Mesothelial cell of epicardium (in vitro differentiated cells): ENCODE measurements at regions not wholly inside any gene's neighbourhood (a gene's known extent, or its start where the extent isn't known, plus 50 kb on each side); places are given as distances from the start of the nearest gene placed in this dataset.

ENCODE experiments used
- DNase-seq, 2 experiments: peaks; one replicate each; pipeline ENCODE4 v3.0.0; 2021; ENCODE audit warnings: low spot score in 2 of 2; ENCODE audit not compliant: unreplicated experiment in 2 of 2
- H3K27ac Mint-ChIP-seq: 2 replicates; pipeline ENCODE4 v1.8.0; 2021; ENCODE audit warnings: mixed read lengths
- H3K27me3 Mint-ChIP-seq: 2 replicates; pipeline ENCODE4 v1.8.0; 2021; ENCODE audit warnings: low read depth, mixed read lengths
- H3K36me3 Mint-ChIP-seq: 2 replicates; pipeline ENCODE4 v1.8.0; 2021; ENCODE audit warnings: mixed read lengths
- H3K4me1 Mint-ChIP-seq: 2 replicates; pipeline ENCODE4 v1.8.0; 2021; ENCODE audit warnings: mixed read lengths
- H3K4me3 Mint-ChIP-seq: 2 replicates; pipeline ENCODE4 v1.8.0; 2021; ENCODE audit warnings: mild to moderate bottlenecking, moderate library complexity, mixed read lengths
- H3K9me3 Mint-ChIP-seq: 2 replicates; pipeline ENCODE4 v1.8.0; 2021; ENCODE audit warnings: mixed read lengths
- CTCF ChIP-seq: fragments of 200-600 bp; sonication (generic); IDR thresholded peaks from one replicate; pipeline ENCODE4 v1.5.0; 2021; ENCODE audit warnings: antibody characterized with exemption; ENCODE audit not compliant: unreplicated experiment

DNA sequence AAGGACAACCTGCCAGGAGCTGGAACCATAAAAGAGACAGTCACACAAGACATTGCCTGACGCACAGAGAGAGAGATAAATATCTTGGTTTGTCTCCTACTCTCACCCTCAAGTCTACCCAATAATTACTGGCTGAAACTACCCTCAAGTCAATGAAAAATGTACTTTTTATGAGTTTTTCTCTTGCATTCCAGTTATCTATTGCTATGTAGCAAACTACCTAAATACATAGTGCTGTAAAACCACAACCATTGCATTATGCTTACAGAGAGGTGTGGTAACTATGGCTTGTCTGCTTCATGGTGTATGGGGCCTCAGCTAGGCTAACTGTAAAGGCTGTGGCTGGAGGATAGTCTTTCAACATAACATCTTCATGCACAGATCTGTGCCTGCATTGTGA lies 247.8 kb downstream of the HAO1 start:
- TF ChIP-seq CTCF: no peak
- Mint-ChIP-seq H3K4me3 (no peak overlapping the region), H3K9me3 (peaks cover 12% of the 10 kb centered on the region), H3K27ac (no peak overlapping the region), H3K27me3 (peaks cover 3% of the 10 kb centered on the region), H3K36me3 (no peaks in the 10 kb centered on the region), H3K4me1 (peaks cover 8% of the 10 kb centered on the region)
- DNase-seq: no peak

GRCh38 chr20:7693761-7694160 lies 246.5 kb downstream of the HAO1 start:
- H3K4me1 Mint-ChIP-seq: peaks cover 8% of the 10 kb centered on the region
- no peak for DNase-seq
- H3K27ac Mint-ChIP-seq: no peak overlapping the region
- H3K36me3 Mint-ChIP-seq: no peaks in the 10 kb centered on the region
- no peak for TF ChIP-seq CTCF
- H3K4me3 Mint-ChIP-seq: no peak overlapping the region
- peaks cover 2% of the 10 kb centered on the region for H3K27me3 Mint-ChIP-seq
- H3K9me3 Mint-ChIP-seq: peaks cover 7% of the 10 kb centered on the region

DNA sequence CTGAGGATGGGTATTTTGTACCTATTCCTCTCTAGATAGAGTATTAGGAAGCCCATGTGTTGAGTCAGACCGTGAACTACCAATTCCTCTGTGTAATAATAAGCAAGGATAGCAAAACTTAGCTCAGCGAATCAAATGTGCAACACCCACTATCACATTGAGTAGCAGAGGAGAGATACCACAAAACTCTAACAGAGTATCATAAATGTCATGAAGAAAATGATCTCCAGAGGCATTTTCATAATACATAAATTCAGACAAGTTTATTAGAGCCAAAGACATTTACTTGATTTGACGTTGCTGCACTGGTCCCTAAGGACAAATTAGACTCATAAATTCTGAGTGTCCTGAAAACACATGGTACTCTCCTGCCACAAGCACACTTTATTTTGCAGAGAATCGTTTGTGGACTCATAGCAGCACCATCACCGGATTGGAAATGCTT lies 245.2 kb downstream of the HAO1 start:
- H3K27ac Mint-ChIP-seq: no peak overlapping the region

DNA sequence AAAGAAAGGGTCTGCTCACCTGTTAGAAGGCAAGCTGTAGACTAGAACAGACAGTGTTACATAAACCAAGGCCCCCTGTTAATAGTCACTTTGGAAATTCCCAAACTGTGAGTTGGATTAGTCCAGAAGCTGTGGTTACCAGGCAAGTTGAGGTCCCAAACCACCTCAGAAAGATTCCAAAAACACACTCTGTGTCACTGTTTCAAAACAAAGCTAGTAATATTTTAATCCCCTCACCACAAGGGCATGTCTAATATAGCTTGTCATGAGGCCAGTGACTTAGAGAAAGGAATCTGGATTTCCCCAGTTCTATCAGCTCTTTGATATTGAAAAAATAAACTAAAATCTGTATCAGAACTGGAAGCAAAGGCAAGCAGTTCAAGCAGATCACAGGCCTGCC lies 244.6 kb downstream of the HAO1 start:
- Mint-ChIP-seq H3K4me3 (no peak overlapping the region), H3K36me3 (no peaks in the 10 kb centered on the region), H3K4me1 (peaks cover 8% of the 10 kb centered on the region), H3K9me3 (peaks cover 2% of the 10 kb centered on the region), H3K27me3 (peaks cover 2% of the 10 kb centered on the region), H3K27ac (no peak overlapping the region)
- no peak for TF ChIP-seq CTCF
- DNase-seq: no peak

More for the DNA sequence above, 245.2 kb downstream of the HAO1 start:
- Mint-ChIP-seq H3K4me3 (no peak overlapping the region), H3K27me3 (peaks cover 2% of the 10 kb centered on the region), H3K36me3 (no peaks in the 10 kb centered on the region), H3K4me1 (peaks cover 8% of the 10 kb centered on the region), H3K9me3 (peaks cover 7% of the 10 kb centered on the region)
- no peak for TF ChIP-seq CTCF
- no peak for DNase-seq

GRCh38 chr20:7696311-7696710 lies 243.9 kb downstream of the HAO1 start:
- peaks cover 8% of the 10 kb centered on the region for H3K4me1 Mint-ChIP-seq
- peaks cover 2% of the 10 kb centered on the region for H3K27me3 Mint-ChIP-seq
- no peaks in the 10 kb centered on the region for H3K36me3 Mint-ChIP-seq
- peaks cover 4% of the 10 kb centered on the region for H3K9me3 Mint-ChIP-seq
- H3K4me3 Mint-ChIP-seq: no peak overlapping the region
- DNase-seq: no peak
- TF ChIP-seq CTCF: no peak
- H3K27ac Mint-ChIP-seq: no peak overlapping the region

DNA sequence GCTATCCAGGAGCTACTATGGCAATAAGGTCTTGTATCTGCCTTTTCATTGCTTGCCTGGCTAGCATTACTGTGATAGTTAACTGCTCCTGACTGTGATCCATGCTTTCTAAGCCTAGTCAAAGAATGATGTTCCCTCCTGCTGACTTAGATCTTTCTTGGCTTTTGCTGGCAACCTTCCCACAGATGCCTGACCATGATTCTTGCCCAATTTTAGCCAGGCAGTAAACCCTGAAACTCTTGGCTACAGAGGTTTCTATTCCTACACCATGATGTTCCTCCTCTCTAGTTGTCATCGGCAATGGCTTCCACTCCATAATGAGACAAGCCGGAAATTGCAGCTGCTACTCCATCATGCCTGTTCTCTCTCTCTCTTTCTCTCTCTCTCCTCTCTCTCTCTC lies 238.1 kb downstream of the HAO1 start:
- Mint-ChIP-seq H3K9me3 (peaks cover 4% of the 10 kb centered on the region), H3K4me3 (no peak overlapping the region), H3K4me1 (no peaks in the 10 kb centered on the region), H3K36me3 (no peaks in the 10 kb centered on the region), H3K27ac (no peak overlapping the region), H3K27me3 (peaks cover 8% of the 10 kb centered on the region)
- DNase-seq: no peak
- TF ChIP-seq CTCF: no peak
